GM10266 (cell line): ENCODE measurements at regions not wholly inside any gene's neighbourhood (a gene's known extent, or its start where the extent isn't known, plus 50 kb on each side); places are given as distances from the start of the nearest gene placed in this dataset.
"Not testable (repeated sequence)": the region's sequence is repeated elsewhere in the genome, so short reads cannot be mapped to it uniquely, and the experiment has no call there.

Experiments used
- DNase-seq: peaks from one replicate; pipeline ENCODE4 v3.0.0; 2012; ENCODE audit errors: extremely low spot score
- TF ChIP-seq, protein P1 (sequence below): IDR thresholded peaks from 2 replicates; pipeline ENCODE4 v1.5.1; 2012; ENCODE audit warnings: mild to moderate bottlenecking, low read depth; ENCODE audit not compliant: control insufficient read depth, insufficient read depth; ENCODE audit errors: missing control alignments

DNA sequence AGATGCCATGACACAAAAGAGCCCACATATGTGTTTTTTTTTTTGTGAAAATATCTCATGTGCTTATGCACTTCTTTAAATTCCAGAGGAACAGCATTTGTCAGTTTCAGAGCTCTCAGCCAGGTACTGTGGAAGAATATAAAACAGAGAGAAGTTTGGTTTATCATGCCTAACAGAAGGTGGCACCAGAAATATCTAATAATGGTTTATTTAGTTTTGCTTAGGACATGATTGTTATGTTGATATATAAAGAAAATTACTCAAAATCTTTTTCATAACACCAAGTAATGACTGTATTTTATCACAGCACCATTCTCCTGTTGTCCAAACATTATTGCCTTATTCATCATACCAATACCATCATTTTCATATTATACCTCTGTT lies 455.6 kb upstream of the ACTBL2 start:
- TF ChIP-seq, protein P1, sequence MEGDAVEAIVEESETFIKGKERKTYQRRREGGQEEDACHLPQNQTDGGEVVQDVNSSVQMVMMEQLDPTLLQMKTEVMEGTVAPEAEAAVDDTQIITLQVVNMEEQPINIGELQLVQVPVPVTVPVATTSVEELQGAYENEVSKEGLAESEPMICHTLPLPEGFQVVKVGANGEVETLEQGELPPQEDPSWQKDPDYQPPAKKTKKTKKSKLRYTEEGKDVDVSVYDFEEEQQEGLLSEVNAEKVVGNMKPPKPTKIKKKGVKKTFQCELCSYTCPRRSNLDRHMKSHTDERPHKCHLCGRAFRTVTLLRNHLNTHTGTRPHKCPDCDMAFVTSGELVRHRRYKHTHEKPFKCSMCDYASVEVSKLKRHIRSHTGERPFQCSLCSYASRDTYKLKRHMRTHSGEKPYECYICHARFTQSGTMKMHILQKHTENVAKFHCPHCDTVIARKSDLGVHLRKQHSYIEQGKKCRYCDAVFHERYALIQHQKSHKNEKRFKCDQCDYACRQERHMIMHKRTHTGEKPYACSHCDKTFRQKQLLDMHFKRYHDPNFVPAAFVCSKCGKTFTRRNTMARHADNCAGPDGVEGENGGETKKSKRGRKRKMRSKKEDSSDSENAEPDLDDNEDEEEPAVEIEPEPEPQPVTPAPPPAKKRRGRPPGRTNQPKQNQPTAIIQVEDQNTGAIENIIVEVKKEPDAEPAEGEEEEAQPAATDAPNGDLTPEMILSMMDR, result no peak
- DNase-seq, result no peak

DNA sequence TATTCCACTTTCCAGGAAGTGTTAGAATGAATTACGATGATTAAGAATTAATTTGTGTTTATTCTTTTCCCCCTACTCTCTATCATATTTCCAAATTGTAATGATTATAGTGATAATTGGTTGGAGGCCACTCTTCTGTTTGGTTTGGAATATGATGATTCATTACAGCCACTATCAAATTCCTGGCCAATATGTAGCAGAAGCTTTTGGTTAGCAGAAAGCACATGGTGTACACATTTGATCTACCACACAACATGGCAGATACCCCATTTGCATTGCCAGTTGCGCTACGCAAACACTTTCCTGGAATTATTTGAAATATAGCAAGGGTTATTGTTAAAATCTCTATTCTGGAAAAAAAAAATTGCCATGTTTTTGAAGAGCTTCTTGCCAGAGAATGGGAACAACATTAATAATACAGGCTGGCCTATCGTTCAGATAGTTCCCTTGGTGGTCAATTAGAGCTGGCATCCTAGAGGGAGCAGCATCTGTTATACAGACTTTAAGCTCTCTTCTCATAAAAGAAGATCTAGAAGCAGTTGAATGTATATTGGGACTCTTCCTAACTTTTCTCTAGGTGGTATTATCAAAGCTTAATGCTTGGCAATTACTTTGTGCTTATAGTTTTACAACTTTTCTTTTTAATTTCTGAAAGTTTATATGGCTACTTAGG lies 455.0 kb upstream of the ACTBL2 start:
- DNase-seq, result no peak
- TF ChIP-seq, protein P1, result no peak

DNA sequence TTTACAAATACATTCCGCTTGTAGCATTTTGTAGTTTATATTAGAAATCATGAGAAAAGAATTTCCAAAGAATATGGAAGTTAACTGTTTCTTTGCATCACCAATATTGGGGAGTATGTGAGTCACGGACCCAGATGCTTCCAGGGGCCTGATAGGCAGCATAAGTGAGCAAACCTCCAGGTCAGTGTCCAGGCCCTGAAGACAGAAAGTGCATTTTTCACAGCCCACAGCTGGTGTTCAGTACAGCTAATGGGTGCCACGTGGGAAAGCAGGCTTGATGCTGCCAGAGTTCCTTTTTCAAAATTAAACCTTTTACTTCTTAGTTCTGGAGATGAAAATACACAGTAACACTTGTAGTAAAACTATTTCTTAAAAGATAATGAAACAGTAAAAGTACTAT lies 454.4 kb upstream of the ACTBL2 start:
- TF ChIP-seq, protein P1, result no peak
- DNase-seq, result no peak

DNA sequence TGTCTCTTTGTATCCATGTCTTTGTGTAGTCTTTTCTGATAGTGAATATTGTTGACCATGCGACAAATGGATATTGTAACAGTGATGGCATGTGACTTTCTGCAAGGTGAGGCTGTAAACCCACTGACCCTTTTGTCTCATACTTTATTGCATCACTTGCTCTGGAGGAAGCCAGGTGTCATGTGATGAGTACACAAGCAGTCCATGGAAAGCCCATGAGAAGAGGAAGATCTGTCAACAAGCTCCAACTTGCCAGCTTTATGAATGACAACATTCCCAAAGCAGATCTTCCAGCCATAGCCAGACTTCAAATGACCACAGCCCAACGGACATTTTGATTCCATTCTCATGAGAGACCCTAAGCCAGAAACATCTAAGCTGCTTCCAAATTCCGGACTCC lies 450.1 kb upstream of the ACTBL2 start:
- no peak for DNase-seq
- TF ChIP-seq, protein P1, result no peak

DNA sequence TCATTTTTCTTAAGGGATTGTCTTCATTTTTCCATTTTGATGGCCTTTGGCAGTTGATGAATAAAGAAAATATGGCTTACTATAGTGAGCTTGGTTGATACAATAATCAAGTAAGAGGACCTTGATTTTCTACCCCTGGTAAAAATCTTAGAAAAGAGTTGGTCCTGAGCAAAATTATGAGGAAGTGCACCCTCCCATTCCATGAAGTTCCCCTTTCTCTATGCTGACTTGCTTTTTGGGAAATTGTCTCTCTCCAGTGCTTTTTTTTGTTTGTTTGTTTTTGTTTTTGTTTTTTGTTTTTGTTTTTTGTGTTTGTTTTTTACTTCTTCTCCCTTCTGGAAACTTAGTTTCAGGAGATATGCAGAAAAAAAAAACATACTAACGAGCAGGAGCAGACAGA lies 449.2 kb upstream of the ACTBL2 start:
- TF ChIP-seq, protein P1, result no peak
- no peak for DNase-seq

DNA sequence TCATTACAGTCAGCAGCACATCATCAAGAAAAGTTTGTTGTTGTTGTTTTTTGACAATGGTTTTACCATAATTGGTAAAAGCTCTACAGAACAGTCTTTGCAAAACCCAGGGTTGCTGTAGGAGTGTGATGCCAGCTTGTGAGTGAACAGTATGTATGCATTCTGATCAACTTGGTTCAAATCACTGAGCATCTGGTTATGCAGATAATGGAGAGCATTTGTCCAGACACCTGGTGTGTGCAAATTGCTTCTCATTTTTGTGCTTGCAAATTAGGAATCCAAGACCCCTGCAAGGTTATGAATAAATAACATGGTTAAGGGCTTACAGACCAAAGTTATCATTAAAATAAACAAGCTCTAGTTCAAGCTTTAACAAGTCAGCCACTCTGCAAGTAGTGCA lies 448.7 kb upstream of the ACTBL2 start:
- no peak for DNase-seq
- TF ChIP-seq, protein P1, result no peak

DNA sequence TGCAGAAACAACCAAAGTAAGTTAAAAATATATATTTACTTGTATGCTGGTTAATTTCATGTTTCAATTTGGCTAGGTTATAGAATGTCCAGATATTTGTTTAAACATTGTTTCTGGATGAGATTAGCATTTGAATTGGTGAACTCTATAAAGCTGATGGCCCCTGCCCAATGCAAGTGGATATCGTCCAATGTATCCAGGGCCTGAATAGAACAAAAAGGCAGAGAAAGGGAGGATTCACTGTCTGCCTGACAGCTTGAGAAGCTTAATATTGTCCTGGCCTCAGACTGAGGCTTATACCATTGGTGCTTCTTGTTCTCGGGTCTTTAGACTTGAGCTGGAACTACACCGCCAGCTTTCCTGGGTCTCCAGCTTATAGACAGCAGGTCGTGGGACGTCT lies 446.7 kb upstream of the ACTBL2 start:
- TF ChIP-seq, protein P1, result no peak
- no peak for DNase-seq

DNA sequence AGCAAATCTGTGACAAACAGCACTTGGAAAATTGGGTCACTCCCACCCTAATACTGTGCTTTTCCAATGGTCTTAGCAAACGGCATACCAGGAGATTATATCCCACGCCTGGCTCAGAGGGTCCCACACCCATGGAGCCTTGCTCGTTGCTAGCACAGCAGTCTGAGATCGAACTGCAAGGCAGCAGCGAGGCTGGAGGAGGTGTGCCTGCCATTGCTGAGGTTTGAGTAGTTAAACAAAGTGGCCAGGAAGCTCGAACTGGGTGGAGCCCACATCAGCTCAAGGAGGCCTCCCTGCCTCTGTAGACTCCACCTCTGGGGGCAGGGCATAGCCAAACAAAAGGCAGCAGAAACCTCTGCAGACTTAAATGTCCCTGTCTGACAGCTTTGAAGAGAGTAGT lies 440.5 kb upstream of the ACTBL2 start:
- DNase-seq, result not testable (repeated sequence)
